Ureter (tissue), 1 donor: ENCODE measurements at regions not wholly inside any gene's neighbourhood (a gene's known extent, or its start where the extent isn't known, plus 50 kb on each side); places are given as distances from the start of the nearest gene placed in this dataset.

Source experiments
- DNase-seq: peaks from one replicate; pipeline ENCODE4 v3.0.0-alpha.2; 2020; ENCODE audit warnings: low spot score
- donor health status: DM: yes; HTN: yes; CAD: no.

GRCh38 chr13:55464222-55464621 is 1676.5 kb upstream of the PRR20A start:
- DNase-seq, result no peak

GRCh38 chr13:55467476-55467875 is 1673.2 kb upstream of the PRR20A start:
- DNase-seq, result no peak

GRCh38 chr13:55483626-55484158 is 1657.0 kb upstream of the PRR20A start:
- DNase-seq, result no peak

- DNase-seq, result no peak
Measured at GRCh38 chr13:55493297-55493696, 1647.4 kb upstream of the PRR20A start.

GRCh38 chr13:55497486-55497885 is 1643.2 kb upstream of the PRR20A start:
- DNase-seq, result no peak

GRCh38 chr13:55500694-55501093 is 1640.0 kb upstream of the PRR20A start:
- no peak for DNase-seq

- no peak for DNase-seq
Measured at GRCh38 chr13:55516610-55517009, 1624.1 kb upstream of the PRR20A start.

- no peak for DNase-seq
Measured at GRCh38 chr13:55517312-55517711, 1623.4 kb upstream of the PRR20A start.

- no peak for DNase-seq
Measured at GRCh38 chr13:55528434-55528833, 1612.3 kb upstream of the PRR20A start.

- no peak for DNase-seq
Measured at GRCh38 chr13:55534306-55534705, 1606.4 kb upstream of the PRR20A start.

- no peak for DNase-seq
Measured at GRCh38 chr13:55538424-55538823, 1602.3 kb upstream of the PRR20A start.

- no peak for DNase-seq
Measured at GRCh38 chr13:55543053-55543452, 1597.7 kb upstream of the PRR20A start.

GRCh38 chr13:55550624-55551023 is 1590.1 kb upstream of the PRR20A start:
- no peak for DNase-seq

- no peak for DNase-seq
Measured at GRCh38 chr13:55553701-55554100, 1587.0 kb upstream of the PRR20A start.

GRCh38 chr13:55554741-55555140 is 1586.0 kb upstream of the PRR20A start:
- DNase-seq, result no peak

GRCh38 chr13:55560331-55560730 is 1580.4 kb upstream of the PRR20A start:
- no peak for DNase-seq

GRCh38 chr13:55563267-55563666 is 1577.5 kb upstream of the PRR20A start:
- DNase-seq, result no peak

GRCh38 chr13:55566334-55566733 is 1574.4 kb upstream of the PRR20A start:
- DNase-seq, result no peak

GRCh38 chr13:55566779-55567178 is 1573.9 kb upstream of the PRR20A start:
- no peak for DNase-seq

- no peak for DNase-seq
Measured at GRCh38 chr13:55567721-55568625, 1572.7 kb upstream of the PRR20A start.

- no peak for DNase-seq
Measured at GRCh38 chr13:55569082-55569481, 1571.6 kb upstream of the PRR20A start.

GRCh38 chr13:55569514-55569913 is 1571.2 kb upstream of the PRR20A start:
- no peak for DNase-seq

- no peak for DNase-seq
Measured at GRCh38 chr13:55570371-55570770, 1570.3 kb upstream of the PRR20A start.
